IPS DF 19.7 (cell line): ENCODE measurements at regions not wholly inside any gene's neighbourhood (a gene's known extent, or its start where the extent isn't known, plus 50 kb on each side); places are given as distances from the start of the nearest gene placed in this dataset.
"Not testable (repeated sequence)": the region's sequence is repeated elsewhere in the genome, so short reads cannot be mapped to it uniquely, and the experiment has no call there.

Experiments used
- DNase-seq: peaks from one replicate; pipeline ENCODE4 v3.0.0-alpha.2; 2013; ENCODE audit warnings: low read depth, low spot score

DNA sequence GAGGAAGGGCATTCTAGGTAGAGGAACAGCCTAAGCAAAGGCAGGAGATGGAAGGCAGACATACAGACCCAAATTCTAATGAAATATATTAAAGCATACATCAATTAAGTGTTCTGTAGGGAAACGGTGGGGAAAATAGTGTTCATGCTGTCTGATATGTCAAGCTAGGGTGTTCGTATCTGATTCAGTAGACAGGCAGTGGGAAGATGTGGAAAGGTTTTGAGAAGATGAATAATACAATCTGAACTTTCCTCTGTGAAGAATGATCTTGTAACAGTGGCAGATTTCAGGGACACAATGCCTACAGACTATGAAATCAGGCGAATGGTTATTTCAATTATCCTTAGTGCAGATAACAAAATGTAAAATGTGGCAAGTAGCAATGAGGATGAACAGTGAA lies 594.2 kb downstream of the KCTD12 start:
- DNase-seq, result no peak

GRCh38 chr13:76289558-76289957 lies 596.6 kb downstream of the KCTD12 start:
- no peak for DNase-seq

DNA sequence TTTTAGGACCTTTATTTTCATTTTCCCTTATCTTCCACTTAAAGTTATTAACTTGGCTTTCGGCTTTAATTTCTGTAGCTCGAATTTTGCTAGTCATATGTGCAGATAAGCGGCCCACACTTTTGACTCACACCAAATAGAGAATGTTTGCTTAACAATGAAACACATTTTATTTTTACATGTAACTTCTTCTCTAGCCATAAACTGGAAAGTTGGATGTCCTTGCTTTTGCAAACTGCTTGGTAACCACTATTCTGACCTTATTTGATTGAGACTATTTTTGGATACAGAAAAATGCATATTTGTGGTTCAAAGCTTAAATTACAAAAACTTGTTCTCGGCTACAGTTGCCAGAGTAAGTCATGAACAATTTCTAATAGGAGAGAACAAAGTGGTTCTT lies 600.0 kb downstream of the KCTD12 start:
- no peak for DNase-seq

DNA sequence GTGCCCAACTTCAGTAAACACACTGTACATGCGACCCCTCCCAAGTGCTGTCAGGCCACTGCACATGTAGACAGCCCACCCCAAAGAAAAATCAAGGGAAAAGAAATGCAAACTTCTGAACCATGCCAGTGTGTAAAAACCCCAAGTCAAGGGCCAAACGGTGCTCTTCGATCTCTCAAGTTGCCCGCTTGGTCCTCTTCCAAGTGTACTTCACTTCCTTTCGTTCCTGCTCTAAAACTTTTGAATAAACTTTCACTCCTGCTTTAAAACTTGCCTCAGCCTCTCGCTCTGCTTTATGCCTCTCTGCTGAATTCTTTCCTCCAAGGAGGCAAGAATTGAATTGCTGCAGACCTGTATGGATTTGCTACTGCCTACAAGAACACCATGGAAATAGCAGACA lies 600.7 kb downstream of the KCTD12 start:
- DNase-seq, result no peak

GRCh38 chr13:76279766-76280165 lies 606.4 kb downstream of the KCTD12 start:
- DNase-seq, result not testable (repeated sequence)

GRCh38 chr13:76271728-76272232 lies 614.4 kb downstream of the KCTD12 start:
- DNase-seq, result no peak

GRCh38 chr13:76268307-76268706 lies 617.9 kb downstream of the KCTD12 start:
- not testable (repeated sequence) for DNase-seq

DNA sequence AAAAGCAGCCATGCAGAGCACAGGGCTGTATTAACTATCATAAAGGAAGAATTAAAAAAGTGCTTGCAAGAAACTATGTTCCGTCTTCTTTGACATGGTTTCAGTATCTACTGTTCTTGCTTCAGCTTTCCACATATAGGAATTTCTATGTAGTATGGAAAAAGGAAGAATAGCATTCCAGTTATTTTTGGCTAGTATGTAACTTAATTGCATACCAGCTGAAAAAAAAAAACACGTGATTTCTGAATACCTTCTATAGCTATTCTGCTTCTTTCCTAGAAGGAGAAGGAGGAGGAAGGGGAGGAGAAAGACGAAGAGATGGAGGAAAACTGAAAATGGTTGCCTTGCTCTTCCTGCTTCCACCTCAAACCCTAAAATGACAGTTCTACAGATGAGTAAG lies 619.0 kb downstream of the KCTD12 start:
- DNase-seq, result no peak

GRCh38 chr13:76266561-76266960 lies 619.6 kb downstream of the KCTD12 start:
- DNase-seq, result no peak

- DNase-seq, result no peak
Measured at GRCh38 chr13:76250211-76250610, 614.1 kb downstream of the LMO7 start.

- no peak for DNase-seq
Measured at GRCh38 chr13:76245920-76246319, 609.8 kb downstream of the LMO7 start.

- no peak for DNase-seq
Measured at GRCh38 chr13:76245211-76245610, 609.1 kb downstream of the LMO7 start.

- not testable (repeated sequence) for DNase-seq
Measured at GRCh38 chr13:76243120-76243519, 607.0 kb downstream of the LMO7 start.

DNA sequence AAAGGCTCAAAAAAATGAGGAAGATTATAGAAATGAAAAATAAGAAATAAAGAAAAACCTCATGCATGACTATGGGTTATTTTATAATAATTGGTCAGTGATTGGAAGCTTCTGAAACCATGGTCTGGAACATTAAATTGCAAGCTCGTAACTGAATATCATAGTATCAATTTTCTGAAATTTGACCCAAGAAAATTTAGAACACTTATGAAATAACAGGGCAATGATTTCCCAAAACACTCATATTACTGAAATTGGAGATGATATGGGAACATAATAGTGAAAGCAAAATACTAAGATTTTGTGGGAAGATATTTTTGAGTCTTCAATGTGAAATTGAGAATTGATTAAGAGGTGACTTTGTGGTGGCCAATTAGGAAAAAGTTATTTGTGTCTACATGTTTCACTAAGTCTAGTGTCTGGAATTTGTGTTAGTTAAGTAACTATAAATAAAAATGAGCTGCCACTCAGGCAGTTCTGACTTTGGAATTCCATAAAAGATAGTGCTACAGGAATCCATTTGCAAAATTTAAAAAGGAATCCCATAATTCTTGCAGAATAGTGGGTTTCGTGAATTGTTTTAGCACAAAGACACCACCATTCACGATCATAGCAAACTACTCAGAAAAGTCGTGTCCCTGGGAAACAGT lies 603.0 kb downstream of the LMO7 start:
- no peak for DNase-seq

- no peak for DNase-seq
Measured at GRCh38 chr13:76231522-76232167, 595.5 kb downstream of the LMO7 start.

GRCh38 chr13:76229281-76229680 lies 593.2 kb downstream of the LMO7 start:
- no peak for DNase-seq

- DNase-seq, result no peak
Measured at GRCh38 chr13:76226941-76227340, 590.8 kb downstream of the LMO7 start.

- no peak for DNase-seq
Measured at GRCh38 chr13:76225815-76226489, 589.8 kb downstream of the LMO7 start.

DNA sequence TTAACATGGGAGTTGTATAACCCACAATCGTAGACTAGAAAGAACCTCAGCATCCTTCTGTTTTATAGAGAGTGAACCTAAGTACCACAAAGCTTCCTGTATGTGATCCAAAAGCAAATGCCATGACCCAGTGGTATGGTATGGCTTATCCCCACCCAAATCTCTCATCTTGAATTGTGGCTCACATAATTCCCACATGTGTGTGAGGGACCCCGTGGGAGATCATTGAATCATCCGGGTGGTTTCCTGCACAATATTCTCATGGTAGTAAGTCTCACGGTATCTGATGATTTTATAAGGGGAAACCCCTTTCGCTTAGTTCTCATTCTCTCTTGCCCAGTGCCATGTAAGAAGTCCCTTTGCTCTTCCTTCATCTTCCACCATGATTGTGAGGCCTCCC lies 587.9 kb downstream of the LMO7 start:
- DNase-seq, result no peak

DNA sequence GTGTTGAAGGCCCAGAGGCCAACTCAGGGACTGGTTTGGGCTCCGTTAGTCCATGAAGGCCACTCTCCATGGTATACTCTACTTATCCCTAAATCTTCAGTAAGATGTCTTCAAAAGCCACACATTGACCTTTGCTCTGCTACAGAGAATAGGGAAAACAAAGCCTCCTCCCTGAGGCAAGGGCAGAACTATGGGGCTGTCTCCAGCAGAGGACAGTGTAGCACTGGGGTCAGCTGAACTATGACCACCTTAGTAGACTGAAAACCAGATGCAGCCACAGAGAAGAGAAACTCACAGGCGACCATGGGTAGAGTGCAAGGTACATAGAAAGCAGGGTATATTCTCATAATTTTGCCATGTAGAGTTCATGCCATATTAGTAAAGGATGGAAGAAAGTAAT lies 587.4 kb downstream of the LMO7 start:
- DNase-seq, result no peak

- no peak for DNase-seq
Measured at GRCh38 chr13:76222511-76222910, 586.4 kb downstream of the LMO7 start.

- DNase-seq, result no peak
Measured at GRCh38 chr13:76216729-76217128, 580.6 kb downstream of the LMO7 start.

DNA sequence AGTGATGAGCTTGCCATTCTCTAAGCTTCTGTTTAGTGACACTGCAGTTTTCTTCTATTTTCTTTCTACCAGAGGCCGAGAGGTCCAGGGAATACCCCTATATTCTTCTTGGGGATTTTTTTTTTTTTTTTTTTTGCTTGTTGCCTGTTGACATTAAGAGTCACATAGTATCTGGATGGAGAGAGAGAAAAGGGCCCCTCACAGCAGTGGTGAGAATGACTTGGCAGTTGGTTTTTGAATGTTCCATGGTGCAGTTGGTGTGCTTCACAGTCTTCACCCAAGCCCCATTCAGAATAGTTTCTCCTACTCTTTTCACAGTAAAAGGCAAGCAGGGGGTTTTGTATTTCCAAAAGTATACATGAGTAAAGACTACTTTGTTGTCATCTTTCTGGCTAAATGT lies 577.9 kb downstream of the LMO7 start:
- DNase-seq, result no peak
